ENCODE measurements at regions not wholly inside any gene's neighbourhood (a gene's known extent, or its start where the extent isn't known, plus 50 kb on each side); places are given as distances from the start of the nearest gene placed in this dataset.

GRCh38 chr18:10099539-10100140 is 185.8 kb downstream of the VAPA start:
- Histone ChIP-seq H3K27ac (ENCODE audit: low read length) (no peak overlapping the region), H3K9me2 (ENCODE audit: insufficient read depth, low read length) (no peaks in the 10 kb centered on the region), H3K79me2 (replicated peaks; ENCODE audit: insufficient read depth, low read length) (no peaks in the 10 kb centered on the region), H3K4me2 (ENCODE audit: low read length) (no peak overlapping the region), H3K27me3 (ENCODE audit: insufficient read depth, low read depth, low read length) (peaks cover 8% of the 10 kb centered on the region), H3F3A (ENCODE audit: insufficient read depth, low read length, poor library complexity, severe bottlenecking) (no peaks in the 10 kb centered on the region), H4K20me1 (ENCODE audit: insufficient read depth) (no peaks in the 10 kb centered on the region), H3K9me3 (ENCODE audit: low read length) (no peaks in the 10 kb centered on the region), H3K9ac (ENCODE audit: low read length) (no peak overlapping the region), H2AFZ (ENCODE audit: low read depth, low read length) (no peak overlapping the region), H3K36me3 (ENCODE audit: insufficient read depth, low read length) (no peaks in the 10 kb centered on the region), H3K4me3 (ENCODE audit: low read length) (no peak overlapping the region)
- TF ChIP-seq MXI1 (conservative IDR thresholded peaks at IDR 0.05; ENCODE audit: poor library complexity, severe bottlenecking), result no peak
- TF ChIP-seq EP300 (conservative IDR thresholded peaks at IDR 0.05; ENCODE audit: poor library complexity, severe bottlenecking), result no peak
- no peak for TF ChIP-seq POLR2AphosphoS5 (IDR thresholded peaks at IDR 0.05)
- TF ChIP-seq EZH2 (IDR thresholded peaks at IDR 0.05; ENCODE audit: borderline replicate concordance, insufficient read depth, low read length, poor library complexity, severe bottlenecking), result no peak
- no peak for TF ChIP-seq SMC3 (conservative IDR thresholded peaks at IDR 0.05; ENCODE audit: poor library complexity)
- no peak for TF ChIP-seq RAD21 (conservative IDR thresholded peaks at IDR 0.05)
- no peak for TF ChIP-seq REST (IDR thresholded peaks at IDR 0.05; ENCODE audit: borderline replicate concordance)
- TF ChIP-seq TAF1 (IDR thresholded peaks at IDR 0.05; ENCODE audit: low read depth), result no peak
- no peak for TF ChIP-seq CTCF (IDR thresholded peaks at IDR 0.05; ENCODE audit: poor library complexity, severe bottlenecking)

DNA sequence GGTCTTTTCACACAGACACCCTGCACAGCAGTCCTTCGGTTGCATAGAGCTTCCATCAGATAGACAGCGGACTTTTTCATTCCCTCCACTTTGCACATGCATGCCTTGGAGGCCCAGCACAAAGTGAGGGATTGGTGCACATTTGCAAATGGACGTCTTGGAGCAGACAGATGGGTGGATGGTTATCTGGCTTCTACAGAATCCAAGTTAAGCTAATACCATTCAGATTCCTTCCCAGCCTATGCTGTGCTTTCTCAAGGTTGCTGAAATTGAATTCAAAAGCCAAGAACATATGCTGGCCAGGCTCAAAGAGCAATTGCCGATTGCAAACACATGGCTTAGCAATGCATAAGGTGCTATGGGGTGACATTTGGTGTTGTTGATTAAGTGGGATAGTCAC is 186.4 kb downstream of the VAPA start:
- Histone ChIP-seq H3K27ac (ENCODE audit: low read length) (no peak overlapping the region), H3K4me3 (ENCODE audit: low read length) (no peak overlapping the region), H3K4me2 (ENCODE audit: low read length) (no peak overlapping the region), H3K9me3 (ENCODE audit: low read length) (no peaks in the 10 kb centered on the region), H4K20me1 (ENCODE audit: insufficient read depth) (no peaks in the 10 kb centered on the region), H3K79me2 (replicated peaks; ENCODE audit: insufficient read depth, low read length) (no peaks in the 10 kb centered on the region), H3K27me3 (ENCODE audit: insufficient read depth, low read depth, low read length) (peaks cover 8% of the 10 kb centered on the region), H2AFZ (ENCODE audit: low read depth, low read length) (no peak overlapping the region), H3K36me3 (ENCODE audit: insufficient read depth, low read length) (no peaks in the 10 kb centered on the region), H3K9me2 (ENCODE audit: insufficient read depth, low read length) (no peaks in the 10 kb centered on the region), H3F3A (ENCODE audit: insufficient read depth, low read length, poor library complexity, severe bottlenecking) (no peaks in the 10 kb centered on the region), H3K9ac (ENCODE audit: low read length) (no peak overlapping the region)
- TF ChIP-seq POLR2AphosphoS5 (IDR thresholded peaks at IDR 0.05) (no peak), TAF1 (IDR thresholded peaks at IDR 0.05; ENCODE audit: low read depth) (no peak), EP300 (conservative IDR thresholded peaks at IDR 0.05; ENCODE audit: poor library complexity, severe bottlenecking) (no peak), EZH2 (IDR thresholded peaks at IDR 0.05; ENCODE audit: borderline replicate concordance, insufficient read depth, low read length, poor library complexity, severe bottlenecking) (no peak), RAD21 (conservative IDR thresholded peaks at IDR 0.05) (no peak), SMC3 (conservative IDR thresholded peaks at IDR 0.05; ENCODE audit: poor library complexity) (no peak), REST (IDR thresholded peaks at IDR 0.05; ENCODE audit: borderline replicate concordance) (no peak), CTCF (IDR thresholded peaks at IDR 0.05; ENCODE audit: poor library complexity, severe bottlenecking) (no peak)
